ENCODE measurements at regions not wholly inside any gene's neighbourhood (a gene's known extent, or its start where the extent isn't known, plus 50 kb on each side); places are given as distances from the start of the nearest gene placed in this dataset.

DNA sequence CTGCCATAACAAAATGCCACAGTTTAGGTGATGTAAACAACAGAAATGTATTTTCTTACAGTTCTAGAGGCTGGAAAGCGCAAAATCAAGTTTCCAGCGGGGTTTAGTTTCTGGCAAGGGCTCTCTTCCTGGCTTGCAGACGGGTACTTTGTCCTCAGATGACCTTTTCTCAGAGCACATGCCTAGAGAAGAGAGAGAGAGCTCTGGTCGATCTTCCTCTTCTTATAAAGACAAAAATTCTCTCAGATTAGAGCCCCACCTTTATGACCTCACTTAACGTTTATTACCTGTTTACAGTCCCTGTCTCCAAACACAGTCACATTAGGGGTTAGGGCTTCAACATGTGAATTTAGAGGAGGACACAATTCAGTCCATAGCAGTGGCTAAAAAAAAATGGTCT, 119.7 kb downstream of the CETN3 start:
- no peak for TF ChIP-seq POLR2A (IDR thresholded peaks at IDR 0.05; ENCODE audit: low read depth, low read length)
- TF ChIP-seq POLR2AphosphoS5 (IDR thresholded peaks at IDR 0.05; ENCODE audit: low read depth, low read length) = no peak
